HG02852 (cell line): ENCODE measurements at regions not wholly inside any gene's neighbourhood (a gene's known extent, or its start where the extent isn't known, plus 50 kb on each side); places are given as distances from the start of the nearest gene placed in this dataset.
"Not testable (repeated sequence)": the region's sequence is repeated elsewhere in the genome, so short reads cannot be mapped to it uniquely, and the experiment has no call there.

Source experiments
- ATAC-seq: cut with Tn5 transposase; IDR thresholded peaks from one replicate; pipeline ENCODE4 v1.9.1; 2021; ENCODE audit warnings: mild to moderate bottlenecking, moderate library complexity; ENCODE audit not compliant: unreplicated experiment

DNA sequence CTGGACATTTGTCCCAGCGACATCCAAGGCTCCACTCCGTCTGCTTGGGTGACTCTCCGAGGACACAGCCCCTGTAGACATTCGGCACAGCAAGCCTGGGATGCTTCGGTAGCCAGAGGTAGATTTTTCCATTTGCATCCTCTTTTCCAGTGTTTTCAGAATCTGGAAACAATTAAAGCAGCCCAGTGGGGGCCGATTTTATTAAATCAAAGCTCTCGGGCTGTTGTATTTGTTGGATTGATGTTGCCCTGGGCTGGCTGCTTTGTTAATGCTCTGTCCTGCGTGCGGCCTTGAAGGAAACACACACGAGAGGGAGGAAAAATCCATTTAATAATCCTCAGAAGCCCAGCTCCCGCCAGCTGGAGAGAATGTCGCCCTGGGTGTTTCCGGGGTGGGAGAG is 158.1 kb upstream of the CIBAR2 start:
- ATAC-seq: no peak

DNA sequence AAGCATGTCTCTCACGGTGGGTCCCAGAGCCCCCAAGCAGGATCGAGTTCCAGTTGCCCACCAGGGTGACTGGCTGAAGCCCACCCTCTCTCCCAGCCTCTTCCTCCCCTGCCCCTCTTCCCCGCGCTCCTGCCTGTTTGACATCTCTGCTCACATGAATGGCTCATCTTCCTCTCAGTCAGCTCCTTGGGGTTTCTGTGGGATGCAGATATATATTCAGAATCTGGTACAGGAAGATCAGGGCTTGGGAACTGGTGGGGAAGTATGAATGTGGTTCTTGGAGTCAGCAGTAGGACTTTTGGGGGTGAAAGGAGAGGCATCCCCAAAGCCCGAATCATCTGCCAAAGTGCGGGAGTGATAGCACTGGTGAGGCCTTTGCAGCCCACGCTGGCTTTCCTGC is 158.9 kb upstream of the CIBAR2 start:
- no peak for ATAC-seq

DNA sequence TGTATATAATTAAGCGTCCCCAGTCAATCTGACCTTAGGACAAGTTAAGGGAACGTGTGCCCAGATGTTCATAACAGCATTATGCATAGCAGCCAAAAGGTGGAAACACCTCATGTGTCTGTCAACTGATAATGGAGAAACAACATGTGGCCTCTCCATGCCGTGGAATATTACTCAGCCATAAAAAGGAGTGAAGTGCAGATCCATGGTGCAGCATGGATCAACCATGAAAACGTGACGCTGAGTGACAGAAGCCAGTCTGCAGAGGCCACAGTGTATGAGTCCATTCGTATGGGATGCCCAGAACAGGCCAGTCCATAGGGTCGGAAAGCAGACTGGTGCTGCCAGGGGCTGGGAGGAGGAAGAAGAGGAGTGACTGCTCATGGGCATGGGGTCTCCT is 161.0 kb upstream of the CIBAR2 start:
- ATAC-seq: no peak

- ATAC-seq: no peak
Measured at GRCh38 chr16:85274501-85274900, 162.2 kb upstream of the CIBAR2 start.

- ATAC-seq: no peak
Measured at GRCh38 chr16:85274924-85275323, 162.7 kb upstream of the CIBAR2 start.

GRCh38 chr16:85275533-85276249 is 163.4 kb upstream of the CIBAR2 start:
- ATAC-seq: no peak

GRCh38 chr16:85276258-85276657 is 164.0 kb upstream of the CIBAR2 start:
- ATAC-seq: no peak

GRCh38 chr16:85276721-85277120 is 164.4 kb upstream of the CIBAR2 start:
- ATAC-seq: no peak

DNA sequence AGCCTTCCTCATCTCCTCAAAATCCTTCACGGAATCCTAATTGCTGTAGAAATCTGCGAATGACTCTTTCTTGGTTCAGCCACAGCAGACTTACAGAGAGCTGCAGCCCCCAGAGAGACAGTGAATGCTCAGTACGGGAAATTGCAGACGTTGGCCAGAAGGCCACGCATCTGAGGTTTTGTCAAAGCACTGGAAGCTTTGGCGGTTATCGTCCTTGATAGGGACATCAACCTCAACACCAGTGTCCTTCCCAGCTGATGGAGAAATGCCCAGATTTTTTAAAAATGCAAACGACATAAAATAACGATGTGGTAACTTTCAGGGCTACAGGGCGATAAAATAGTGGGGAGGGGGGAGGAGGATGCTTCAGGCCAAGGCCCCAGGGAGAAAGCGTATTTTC is 166.6 kb upstream of the CIBAR2 start:
- no peak for ATAC-seq

DNA sequence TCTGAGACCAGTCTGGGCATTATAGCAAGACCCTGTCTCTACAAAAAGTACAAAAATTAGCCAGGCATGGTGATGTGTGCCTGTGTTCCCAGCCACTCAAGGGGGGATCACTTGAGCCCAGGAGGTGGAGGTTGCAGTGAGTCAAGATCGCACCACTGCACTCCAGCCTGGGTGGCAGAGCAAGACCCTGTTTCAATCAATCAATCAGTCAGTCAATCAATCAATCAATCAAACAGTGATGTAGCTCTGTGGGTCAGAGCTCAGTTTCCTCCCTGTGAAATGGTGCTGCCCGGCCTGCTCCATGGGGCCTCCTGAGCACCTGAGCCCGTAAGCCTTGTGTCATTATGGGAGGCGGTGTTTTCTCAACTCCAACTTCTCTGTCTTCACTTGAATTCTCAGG is 167.1 kb upstream of the CIBAR2 start:
- no peak for ATAC-seq

DNA sequence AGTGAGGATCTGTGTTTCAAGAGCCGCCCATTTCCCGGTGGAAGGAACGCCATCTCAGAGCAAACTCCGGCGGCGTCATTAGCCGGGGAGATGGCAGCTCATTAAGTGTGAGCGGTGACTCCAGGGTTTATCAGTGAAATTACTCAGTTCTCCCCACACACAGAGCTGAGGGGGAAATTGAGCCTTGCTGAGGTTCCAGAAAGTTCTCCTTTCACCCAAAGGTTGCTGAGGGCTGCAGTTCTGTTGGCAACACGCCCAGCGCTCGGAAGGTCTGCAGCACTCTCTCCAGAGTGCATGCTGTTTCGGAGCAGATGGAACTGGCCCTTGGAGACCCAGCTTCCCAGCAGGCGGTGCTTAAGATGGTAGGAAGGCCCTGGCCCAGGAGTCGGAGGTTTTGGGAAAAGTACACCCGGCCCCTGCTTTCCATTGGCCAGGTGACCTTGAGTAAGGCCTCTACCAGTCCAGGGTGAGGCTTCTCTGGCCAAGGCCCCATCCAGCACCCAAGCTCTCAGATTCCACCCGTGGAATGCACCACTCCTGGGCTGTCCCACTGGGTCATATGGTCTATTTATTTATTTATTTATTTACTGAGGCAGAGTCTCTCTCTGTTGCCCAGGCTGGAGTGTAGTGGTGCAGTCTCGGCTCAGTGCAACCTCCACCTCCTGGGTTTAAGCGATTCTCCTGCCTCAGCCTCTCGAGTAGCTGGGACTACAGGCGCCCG is 167.7 kb upstream of the CIBAR2 start:
- ATAC-seq: no peak

- no peak for ATAC-seq
Measured at GRCh38 chr16:85281181-85281580, 168.9 kb upstream of the CIBAR2 start.

DNA sequence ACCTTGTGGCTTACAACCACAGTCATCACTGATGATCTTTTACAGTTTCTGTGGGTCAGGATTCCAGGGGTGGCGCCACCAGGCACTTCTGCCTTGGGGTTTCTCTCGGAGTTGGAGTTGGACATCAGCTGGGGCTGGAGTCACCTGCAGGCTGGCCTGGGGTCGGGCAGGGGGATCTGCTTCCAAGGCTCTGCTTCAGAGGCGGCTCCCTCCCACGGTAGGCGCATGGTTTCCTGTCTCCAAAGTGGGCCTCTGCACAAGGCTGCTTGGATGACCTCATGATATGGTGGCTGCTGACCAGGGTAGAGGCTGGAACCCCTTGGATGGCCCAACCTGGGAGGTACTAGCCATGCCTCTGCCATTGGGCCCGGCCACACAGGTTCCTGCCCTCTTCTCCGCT is 170.6 kb upstream of the CIBAR2 start:
- no peak for ATAC-seq

GRCh38 chr16:85283305-85284050 is 171.2 kb upstream of the CIBAR2 start:
- no peak for ATAC-seq

- no peak for ATAC-seq
Measured at GRCh38 chr16:85284141-85284817, 172.0 kb upstream of the CIBAR2 start.

GRCh38 chr16:85285681-85286065 is 173.4 kb upstream of the CIBAR2 start:
- ATAC-seq: no peak

DNA sequence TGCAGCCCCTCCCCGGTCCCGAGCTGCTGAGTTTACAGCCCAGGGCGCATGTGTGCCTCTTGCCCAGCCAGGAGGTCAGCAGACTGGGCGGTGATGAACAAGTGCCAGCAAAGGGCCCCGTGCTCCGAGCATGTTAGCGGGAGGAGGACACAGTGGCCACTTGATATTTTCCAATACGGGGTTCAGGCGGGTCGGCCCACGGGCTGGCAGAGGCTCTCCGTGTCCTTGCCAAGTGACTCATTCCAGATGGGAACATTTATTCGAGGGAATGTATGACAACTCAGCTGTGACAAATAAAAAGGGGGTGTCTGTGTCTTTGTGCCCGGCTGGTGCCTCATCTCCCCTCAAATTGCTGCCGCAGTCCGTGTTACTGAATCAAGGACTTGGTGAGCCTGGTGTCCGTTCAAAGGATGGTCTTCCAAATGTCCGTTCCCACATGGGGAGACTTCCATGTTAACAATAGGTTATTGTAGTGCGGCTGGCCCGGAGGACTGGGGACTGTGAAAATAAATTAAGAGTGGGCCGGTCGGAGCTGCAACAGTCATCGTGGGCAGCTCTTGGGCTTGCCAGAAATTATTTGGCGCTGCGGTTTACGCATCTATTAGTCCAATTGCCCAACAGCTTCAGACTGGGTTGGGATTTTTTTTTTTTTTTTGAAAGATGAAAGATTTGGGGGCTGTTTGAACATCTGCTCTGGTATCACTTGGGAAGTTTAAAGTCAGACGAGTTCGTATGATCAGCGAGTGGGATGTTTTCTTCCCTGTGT is 174.0 kb upstream of the CIBAR2 start:
- ATAC-seq: no peak

DNA sequence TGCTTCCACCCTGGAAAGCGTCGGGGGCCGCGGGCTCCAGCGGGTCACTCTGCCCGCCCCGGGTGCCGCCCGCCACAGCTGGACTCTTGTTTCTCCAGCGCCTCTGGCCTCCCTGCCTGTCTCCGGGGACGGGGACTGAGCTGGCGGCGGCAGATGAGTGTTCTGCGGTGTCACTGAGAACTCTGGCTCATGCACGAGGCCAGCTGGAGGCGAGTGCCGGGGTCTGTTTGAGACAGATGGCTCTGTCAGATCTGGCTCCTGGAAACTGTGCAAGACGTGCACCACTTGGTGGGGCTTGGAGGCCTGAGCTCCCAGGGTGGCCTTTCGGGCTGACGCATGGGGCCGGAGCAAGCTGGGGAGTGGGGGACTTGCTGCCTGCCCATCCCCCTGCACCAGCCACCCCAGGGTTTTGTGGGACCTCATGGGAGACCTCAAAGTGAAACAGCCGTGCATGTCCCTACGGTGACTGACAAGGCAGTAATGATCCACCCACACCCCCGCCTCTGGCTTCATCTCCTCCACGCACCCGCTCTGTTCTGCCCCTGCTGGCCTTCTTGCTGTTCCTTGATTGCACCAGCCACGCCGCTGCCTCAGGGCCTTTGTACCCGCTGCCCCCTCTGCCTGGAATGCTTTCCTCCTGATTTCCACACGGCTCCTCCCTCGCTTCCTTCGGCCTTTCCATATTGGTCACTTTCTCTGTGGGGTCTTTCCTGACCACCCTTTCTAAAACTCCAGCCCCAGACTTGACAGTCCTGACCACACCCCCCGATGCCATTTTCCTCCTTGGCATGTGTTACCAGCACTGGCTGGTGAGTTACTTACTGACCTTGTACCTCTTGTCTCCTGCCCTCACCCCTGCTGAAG is 174.9 kb upstream of the CIBAR2 start:
- ATAC-seq: no peak

DNA sequence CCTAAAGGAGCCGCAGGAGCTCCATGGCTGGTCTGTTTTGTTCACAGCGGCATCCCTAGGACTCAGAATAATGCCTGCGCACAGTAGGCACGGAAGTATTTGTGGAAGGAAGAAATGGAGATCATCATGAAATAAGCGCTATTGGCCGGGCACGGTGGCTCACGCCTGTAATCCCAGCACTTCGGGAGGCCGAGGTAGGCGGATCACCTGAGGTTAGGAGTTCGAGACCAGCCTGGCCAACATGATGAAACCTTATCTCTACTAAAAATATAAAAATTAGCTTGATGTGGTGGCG is 175.5 kb upstream of the CIBAR2 start:
- ATAC-seq: not testable (repeated sequence)

DNA sequence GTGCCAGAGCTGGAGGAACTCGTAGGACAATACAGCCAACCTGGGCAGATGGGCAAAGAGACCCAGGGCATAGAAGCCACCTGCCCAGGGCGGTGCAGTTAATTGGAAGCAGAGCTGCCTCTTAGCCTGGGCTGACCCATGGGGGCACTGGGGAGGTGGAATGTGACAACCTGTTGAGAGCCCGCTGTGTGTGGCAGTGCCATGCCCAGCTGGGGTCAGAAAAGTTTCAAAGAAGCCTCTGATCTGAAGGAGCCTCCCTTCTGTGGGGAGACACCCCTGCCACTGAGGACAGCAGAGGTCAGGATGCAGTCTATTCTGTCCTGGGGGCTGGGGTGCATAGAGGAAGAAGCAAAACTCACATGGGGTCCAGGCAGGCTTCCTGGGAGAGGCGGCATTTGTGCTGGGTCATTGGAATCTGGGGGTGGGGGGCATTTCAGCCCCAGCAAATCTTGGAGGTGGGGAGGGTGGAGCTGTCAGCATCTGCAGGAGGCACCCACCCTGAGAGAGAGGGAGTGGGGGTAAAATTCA is 176.1 kb upstream of the CIBAR2 start:
- ATAC-seq: no peak
